ENCODE measurements at regions not wholly inside any gene's neighbourhood (a gene's known extent, or its start where the extent isn't known, plus 50 kb on each side); places are given as distances from the start of the nearest gene placed in this dataset.

DNA sequence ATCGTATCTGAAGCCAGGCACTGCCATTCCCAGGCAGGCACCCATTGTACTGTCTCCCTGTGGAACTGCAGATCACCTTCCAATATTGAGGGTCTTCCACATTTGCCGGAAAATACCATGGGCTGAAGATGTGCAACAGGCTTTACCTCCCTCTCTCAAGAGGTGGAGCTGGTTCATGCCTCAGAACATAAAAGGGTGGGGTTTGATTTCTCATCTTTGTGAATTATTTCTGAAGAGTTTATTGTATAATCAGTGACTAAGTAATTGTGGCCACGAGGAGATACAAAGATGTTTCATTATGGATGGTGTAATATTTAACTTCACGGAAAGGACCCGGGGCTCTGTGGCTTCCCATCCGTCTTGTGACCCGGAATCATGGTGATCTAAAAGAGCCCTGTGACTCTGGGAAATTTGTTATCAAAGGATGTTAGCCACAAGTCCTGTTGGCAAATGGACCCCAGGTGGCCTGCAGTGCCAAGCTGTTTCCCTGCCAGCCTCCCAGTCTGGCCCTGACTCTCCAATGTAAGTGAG, 230.5 kb downstream of the LACC1 start:
- H3K36me3 ChIP-seq = no peaks in the 10 kb centered on the region
- TF ChIP-seq, protein P1, sequence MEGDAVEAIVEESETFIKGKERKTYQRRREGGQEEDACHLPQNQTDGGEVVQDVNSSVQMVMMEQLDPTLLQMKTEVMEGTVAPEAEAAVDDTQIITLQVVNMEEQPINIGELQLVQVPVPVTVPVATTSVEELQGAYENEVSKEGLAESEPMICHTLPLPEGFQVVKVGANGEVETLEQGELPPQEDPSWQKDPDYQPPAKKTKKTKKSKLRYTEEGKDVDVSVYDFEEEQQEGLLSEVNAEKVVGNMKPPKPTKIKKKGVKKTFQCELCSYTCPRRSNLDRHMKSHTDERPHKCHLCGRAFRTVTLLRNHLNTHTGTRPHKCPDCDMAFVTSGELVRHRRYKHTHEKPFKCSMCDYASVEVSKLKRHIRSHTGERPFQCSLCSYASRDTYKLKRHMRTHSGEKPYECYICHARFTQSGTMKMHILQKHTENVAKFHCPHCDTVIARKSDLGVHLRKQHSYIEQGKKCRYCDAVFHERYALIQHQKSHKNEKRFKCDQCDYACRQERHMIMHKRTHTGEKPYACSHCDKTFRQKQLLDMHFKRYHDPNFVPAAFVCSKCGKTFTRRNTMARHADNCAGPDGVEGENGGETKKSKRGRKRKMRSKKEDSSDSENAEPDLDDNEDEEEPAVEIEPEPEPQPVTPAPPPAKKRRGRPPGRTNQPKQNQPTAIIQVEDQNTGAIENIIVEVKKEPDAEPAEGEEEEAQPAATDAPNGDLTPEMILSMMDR (IDR thresholded peaks at IDR 0.05) = no peak
- no peaks in the 10 kb centered on the region for H3K27me3 ChIP-seq
- DNase-seq (no peak), ATAC-seq (no peak)
- peaks cover 14 to 64% (median 36%) of the 10 kb centered on the region in 9 donors for H3K4me1 ChIP-seq
- intact Hi-C loops (cut with DNase I) = no loop called here
- H3K27ac ChIP-seq = peak overlapping the region in 5 of 10 donors; percentile 5 to 79 (median 37)
- WGBS, 2 donors = 65 to 72% methylated on average over 7 of the region's 7 CpGs
- no peak overlapping the region for H3K4me3 ChIP-seq
- H3K9me3 ChIP-seq = no peaks in the 10 kb centered on the region

DNA sequence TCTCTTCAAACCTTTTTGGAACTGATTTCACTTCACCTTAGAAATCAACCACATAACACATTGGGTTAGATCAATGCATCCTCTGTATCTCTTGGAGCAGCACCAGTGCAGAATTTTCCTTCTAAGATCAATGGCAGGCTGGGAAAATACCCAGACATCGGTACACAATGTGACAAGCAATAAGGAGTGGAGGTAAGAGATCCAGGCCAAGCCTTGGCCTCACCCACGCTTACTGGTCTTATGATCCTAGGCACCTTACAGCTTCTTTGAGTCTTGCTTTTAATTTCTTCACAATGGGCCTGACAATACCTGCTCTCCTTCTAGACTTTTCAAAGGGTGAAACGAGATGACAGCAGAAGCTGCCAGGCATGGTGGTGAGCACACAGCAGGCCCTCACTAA, 232.0 kb downstream of the LACC1 start:
- Histone ChIP-seq H3K27ac (peak overlapping the region in 2 of 10 donors; percentile 22 to 25), H3K9me3 (no peaks in the 10 kb centered on the region), H3K4me1 (peaks cover 12 to 60% (median 31%) of the 10 kb centered on the region in 9 donors), H3K4me3 (no peak overlapping the region), H3K36me3 (no peaks in the 10 kb centered on the region), H3K27me3 (no peaks in the 10 kb centered on the region)
- TF ChIP-seq, protein P1 (IDR thresholded peaks at IDR 0.05) = no peak
- 64 to 79% methylated on average over 3 of the region's 3 CpGs for WGBS, 2 donors
- intact Hi-C loops (cut with DNase I) = loop anchor here in 1 of 10 donors (2.0 kb wide), 1 partner anchor 61 kb away; no protein-coding TSS in a partner anchor
- DNase-seq (no peak), ATAC-seq (no peak)

DNA sequence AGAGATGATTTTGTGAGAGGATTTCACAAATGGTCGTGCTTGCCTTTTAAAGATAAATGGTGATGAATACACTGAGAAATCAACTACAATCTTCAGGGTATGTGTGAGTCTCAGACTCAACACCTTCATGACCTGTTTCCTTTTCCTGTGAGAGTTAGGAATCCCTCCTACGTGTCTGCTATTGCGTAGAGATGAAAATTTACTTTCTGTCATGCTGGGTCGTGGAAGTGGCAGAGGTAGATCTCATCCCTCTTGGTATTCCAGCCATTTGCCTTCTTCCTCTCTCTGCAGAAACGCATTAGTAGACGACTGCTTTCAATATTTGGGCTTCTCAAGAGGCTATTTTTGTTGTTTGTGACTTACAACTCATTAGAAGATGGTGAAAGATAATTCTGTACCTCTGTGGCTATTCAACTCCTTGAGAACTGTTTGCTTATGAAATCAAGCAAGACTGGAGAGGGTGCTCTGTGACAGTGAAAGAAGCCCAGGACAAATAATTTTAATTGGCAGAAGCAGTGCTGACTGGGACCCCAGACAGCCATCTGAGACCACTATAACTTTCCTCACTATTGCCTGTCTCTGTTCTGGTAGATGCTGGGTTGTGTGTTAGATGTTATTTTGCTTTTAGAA, 233.1 kb downstream of the LACC1 start:
- Histone ChIP-seq H3K27ac (peak overlapping the region in 1 of 10 donors; percentile 22), H3K36me3 (no peaks in the 10 kb centered on the region), H3K27me3 (no peaks in the 10 kb centered on the region), H3K4me3 (no peak overlapping the region), H3K9me3 (no peaks in the 10 kb centered on the region), H3K4me1 (peaks cover 10 to 60% (median 36%) of the 10 kb centered on the region in 9 donors)
- WGBS, 2 donors = 74 to 78% methylated on average over 6 of the region's 6 CpGs
- no peak for ATAC-seq
- intact Hi-C loops (cut with DNase I) = loop anchor here in 1 of 10 donors (2.0 kb wide), 1 partner anchor 62 kb away; no protein-coding TSS in a partner anchor
- TF ChIP-seq, protein P1 (IDR thresholded peaks at IDR 0.05) = no peak
- no peak for DNase-seq

DNA sequence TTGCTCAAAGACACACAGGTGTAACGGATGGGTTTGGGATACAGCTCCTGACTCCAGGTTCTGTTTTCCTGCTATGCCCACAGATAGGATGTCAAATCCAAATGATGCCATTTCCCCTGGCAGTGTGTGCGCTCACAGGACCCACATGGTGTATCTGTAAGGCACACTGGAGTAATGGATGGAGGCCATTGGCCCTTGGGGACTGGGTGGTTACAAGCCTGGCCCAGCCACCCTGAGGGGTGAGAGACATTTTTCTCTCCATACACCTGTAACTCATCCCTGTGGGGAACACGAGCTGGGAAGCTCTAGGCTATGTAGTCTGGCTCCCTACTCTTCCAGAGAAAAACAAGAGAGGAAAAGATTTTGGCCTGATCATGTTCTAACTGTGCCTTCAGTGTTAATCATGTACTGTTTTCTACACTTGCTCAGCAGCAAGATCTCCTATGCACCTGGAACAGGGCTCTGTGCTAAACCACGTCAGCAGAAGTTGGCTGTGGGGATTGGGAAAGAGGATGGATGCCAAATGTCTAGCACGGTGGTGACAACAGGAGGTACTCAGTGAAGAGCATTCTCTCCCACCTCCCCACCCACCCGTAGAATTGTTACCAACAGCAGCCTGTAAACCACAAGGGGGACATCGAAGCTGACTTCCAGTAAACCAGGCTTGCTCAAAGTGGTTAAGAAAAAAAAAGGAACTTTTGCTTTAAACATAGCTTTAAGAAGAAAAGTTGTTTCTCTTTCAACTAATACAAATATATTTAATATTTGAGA, 237.0 kb downstream of the LACC1 start:
- Histone ChIP-seq H3K9me3 (no peaks in the 10 kb centered on the region), H3K27ac (peak overlapping the region; percentile 19 to 77 (median 74)), H3K4me1 (peaks cover 8 to 37% (median 23%) of the 10 kb centered on the region in 9 donors), H3K27me3 (no peaks in the 10 kb centered on the region), H3K36me3 (no peaks in the 10 kb centered on the region), H3K4me3 (no peak overlapping the region)
- intact Hi-C loops (cut with DNase I) = loop anchor here in 2 of 10 donors (5.0 kb wide), 2 partner anchors 64 to 121 kb away; no protein-coding TSS in a partner anchor
- DNase-seq = peak in 1 of 2 donors; percentile 40
- ATAC-seq = peak; percentile 66 to 98 (median 87)
- WGBS, 2 donors = 43 to 44% methylated on average over 7 of the region's 7 CpGs
- TF ChIP-seq, protein P1 (IDR thresholded peaks at IDR 0.05) = peak in 3 of 9 donors; percentile 30 to 36 (median 34)
